ENCODE measurements at regions not wholly inside any gene's neighbourhood (a gene's known extent, or its start where the extent isn't known, plus 50 kb on each side); places are given as distances from the start of the nearest gene placed in this dataset.

- TF ChIP-seq CTCF (IDR thresholded peaks at IDR 0.05) (no peak), POLR2A (IDR thresholded peaks at IDR 0.05) (no peak)
These were observed 405.6 kb downstream of the PTPRU start for GRCh38 chr1:29641921-29642320.

Data from thyroid gland (tissue), 4 donors.